GM23338 (cell line): ENCODE measurements at regions not wholly inside any gene's neighbourhood (a gene's known extent, or its start where the extent isn't known, plus 50 kb on each side); places are given as distances from the start of the nearest gene placed in this dataset.

Source experiments
- ATAC-seq: fragments of 200-7000 bp; cut with Tn5 transposase; 3 replicates; pipeline ENCODE4 v1.9.1; 2020
- DNase-seq: peaks from one replicate; pipeline ENCODE4 v3.0.0-alpha.2; 2015; ENCODE audit warnings: low spot score
- H2AFZ ChIP-seq: fragments of 200-600 bp; sonication (generic); 2 replicates; pipeline ENCODE4 v1.8.0; 2016; ENCODE audit warnings: antibody characterized with exemption, mild to moderate bottlenecking, moderate library complexity
- H3F3A ChIP-seq: fragments of 200-600 bp; sonication (generic); replicated peaks from 2 replicates; pipeline ENCODE4 v1.8.0; 2017; ENCODE audit warnings: antibody characterized with exemption, mixed run types, low read depth
- H3K27ac ChIP-seq: fragments of 200-600 bp; sonication (generic); 2 replicates; pipeline ENCODE4 v1.6.1; 2016; ENCODE audit warnings: low read depth
- H3K27me3 ChIP-seq: fragments of 200-600 bp; sonication (generic); 2 replicates; pipeline ENCODE4 v1.8.0; 2016; ENCODE audit warnings: mild to moderate bottlenecking, mixed run types, moderate library complexity; ENCODE audit not compliant: insufficient read depth
- H3K36me3 ChIP-seq: fragments of 200-600 bp; sonication (generic); 2 replicates; pipeline ENCODE4 v1.8.0; 2016; ENCODE audit warnings: mild to moderate bottlenecking; ENCODE audit not compliant: insufficient read depth
- H3K4me1 ChIP-seq: fragments of 200-600 bp; sonication (generic); 2 replicates; pipeline ENCODE4 v1.8.0; 2016; ENCODE audit warnings: mild to moderate bottlenecking, moderate library complexity; ENCODE audit not compliant: insufficient read depth
- H3K4me2 ChIP-seq: fragments of 200-600 bp; sonication (generic); 2 replicates; pipeline ENCODE4 v1.7.1; 2017; ENCODE audit warnings: mixed run types
- H3K4me3 ChIP-seq: fragments of 200-600 bp; sonication (generic); 2 replicates; pipeline ENCODE4 v1.6.1; 2016; ENCODE audit warnings: mixed run types
- H3K79me2 ChIP-seq: fragments of 200-600 bp; sonication (generic); replicated peaks from 2 replicates; pipeline ENCODE4 v1.8.0; 2017; ENCODE audit warnings: mild to moderate bottlenecking; ENCODE audit not compliant: insufficient read depth
- H3K9me2 ChIP-seq: fragments of 200-600 bp; sonication (generic); 2 replicates; pipeline ENCODE4 v1.8.0; 2017; ENCODE audit not compliant: insufficient read depth
- H4K20me1 ChIP-seq: fragments of 200-600 bp; sonication (generic); replicated peaks from 2 replicates; pipeline ENCODE4 v1.8.0; 2017; ENCODE audit warnings: mild to moderate bottlenecking; ENCODE audit not compliant: insufficient read depth
- H3K27ac Mint-ChIP-seq: 2 replicates; pipeline ENCODE4 v1.8.0; 2020; ENCODE audit warnings: inconsistent platforms, mild to moderate bottlenecking, moderate library complexity, mixed read lengths
- H3K27me3 Mint-ChIP-seq: 3 replicates; pipeline ENCODE4 v1.8.0; 2022; ENCODE audit warnings: low read depth, mild to moderate bottlenecking, moderate library complexity, mixed read lengths, inconsistent platforms; ENCODE audit not compliant: insufficient read depth, poor library complexity
- H3K36me3 Mint-ChIP-seq: 3 replicates; pipeline ENCODE4 v1.8.0; 2021; ENCODE audit warnings: low read depth, mild to moderate bottlenecking, inconsistent platforms, moderate library complexity, mixed read lengths
- H3K4me1 Mint-ChIP-seq: 3 replicates; pipeline ENCODE4 v1.8.0; 2020; ENCODE audit warnings: mild to moderate bottlenecking, inconsistent platforms, mixed read lengths
- H3K4me3 Mint-ChIP-seq: 3 replicates; pipeline ENCODE4 v1.8.0; 2021; ENCODE audit warnings: moderate library complexity, mild to moderate bottlenecking, inconsistent platforms, mixed read lengths
- H3K9me3 Mint-ChIP-seq: 3 replicates; pipeline ENCODE4 v1.8.0; 2020; ENCODE audit warnings: moderate library complexity, mild to moderate bottlenecking, inconsistent platforms, mixed read lengths
- CREB1 ChIP-seq: fragments of 250-450 bp; sonication (Bioruptor Pico); IDR thresholded peaks from 2 replicates; pipeline ENCODE4 v1.5.0; 2020; ENCODE audit warnings: low read depth, mild to moderate bottlenecking, moderate library complexity
- ETS1 ChIP-seq: IDR thresholded peaks from 2 replicates; pipeline ENCODE4 v1.6.1; 2016; ENCODE audit warnings: antibody characterized with exemption
- EZH2 ChIP-seq: fragments of 200-600 bp; sonication (generic); IDR thresholded peaks from one replicate; pipeline ENCODE4 v1.8.0; 2017; ENCODE audit warnings: antibody characterized with exemption, mild to moderate bottlenecking, low read depth; ENCODE audit not compliant: unreplicated experiment
- EZH2phosphoT487 ChIP-seq: fragments of 200-600 bp; sonication (generic); IDR thresholded peaks from one replicate; pipeline ENCODE4 v1.8.1; 2018; ENCODE audit warnings: antibody characterized with exemption; ENCODE audit not compliant: unreplicated experiment
- JUNB ChIP-seq: IDR thresholded peaks from one replicate; pipeline ENCODE4 v1.6.1; 2016; ENCODE audit warnings: antibody characterized with exemption; ENCODE audit not compliant: unreplicated experiment
- NANOG ChIP-seq: IDR thresholded peaks from 2 replicates; pipeline ENCODE4 v1.6.1; 2016; ENCODE audit warnings: antibody characterized with exemption, borderline replicate concordance
- POLR2AphosphoS5 ChIP-seq: IDR thresholded peaks from 2 replicates; pipeline ENCODE4 v1.6.1; 2016; ENCODE audit warnings: antibody characterized with exemption, low read depth
- STAT1 ChIP-seq: IDR thresholded peaks from one replicate; pipeline ENCODE4 v1.6.1; 2016; ENCODE audit warnings: antibody characterized with exemption; ENCODE audit not compliant: unreplicated experiment
- ZNF114 ChIP-seq: fragments of 250-450 bp; sonication (Bioruptor Pico); IDR thresholded peaks from 2 replicates; pipeline ENCODE4 v1.5.0; 2020; ENCODE audit warnings: mild to moderate bottlenecking, moderate library complexity
- ZNF331 ChIP-seq: fragments of 250-450 bp; sonication (Bioruptor Pico); IDR thresholded peaks from 2 replicates; pipeline ENCODE4 v1.5.0; 2020; ENCODE audit warnings: low read depth, mild to moderate bottlenecking, moderate library complexity
- TF ChIP-seq, protein P1 (sequence below): fragments of 250-450 bp; sonication (Bioruptor Pico); IDR thresholded peaks from 2 replicates; pipeline ENCODE4 v1.5.0; 2020; ENCODE audit warnings: mild to moderate bottlenecking, moderate library complexity
- TF ChIP-seq, protein P2 (sequence below), 2 experiments: fragments of 200-600 bp in 1 of 2; sonication (generic) in 1 of 2; conservative IDR thresholded peaks; 2 replicates each; pipeline versions ENCODE4 v1.5.1 to v1.6.1; 2016 to 2017; ENCODE audit warnings: antibody characterized with exemption in 2 of 2, low read depth in 2 of 2, mild to moderate bottlenecking in 2 of 2, moderate library complexity in 1 of 2
- TF ChIP-seq, protein P3 (sequence below): IDR thresholded peaks from one replicate; pipeline ENCODE4 v1.6.1; 2018; ENCODE audit warnings: antibody characterized with exemption; ENCODE audit not compliant: unreplicated experiment

DNA sequence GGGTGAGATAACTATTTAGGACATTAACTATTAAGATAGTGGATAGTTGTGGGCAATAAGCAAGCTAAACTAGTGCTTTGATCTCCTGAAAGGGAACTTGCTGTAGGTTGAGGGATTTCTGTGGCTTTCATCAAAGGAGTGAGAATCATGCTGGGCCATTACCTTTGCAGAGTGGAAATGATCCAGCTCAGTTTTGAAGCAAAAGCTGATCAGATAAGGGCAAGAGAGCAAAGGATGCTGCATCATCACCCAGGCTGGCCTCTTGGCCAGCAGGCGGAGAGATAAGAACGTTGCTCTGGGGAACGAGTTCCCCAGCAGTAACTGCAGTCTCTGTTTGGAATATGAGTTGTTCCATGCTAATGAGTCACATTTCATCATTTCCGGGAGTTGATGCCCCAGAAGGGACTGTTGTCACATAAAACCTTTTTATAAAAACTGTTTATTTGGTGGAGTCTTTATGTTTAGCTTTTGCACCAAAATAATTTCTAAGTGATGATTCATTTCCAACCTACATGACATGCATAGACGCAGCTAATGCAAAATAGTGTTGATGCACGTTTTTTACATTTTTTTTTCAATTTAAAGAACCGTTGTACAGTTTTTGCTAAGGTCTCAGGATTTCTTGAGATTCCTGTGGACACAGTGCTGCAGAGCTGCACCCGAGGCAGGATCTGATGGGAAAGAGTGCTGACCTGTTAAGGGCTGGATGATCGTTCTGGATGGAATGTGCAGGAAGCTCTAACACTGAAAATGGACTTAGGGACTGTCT is 99.3 kb downstream of the ACTBL2 start (continued):
- TF ChIP-seq, protein P1, sequence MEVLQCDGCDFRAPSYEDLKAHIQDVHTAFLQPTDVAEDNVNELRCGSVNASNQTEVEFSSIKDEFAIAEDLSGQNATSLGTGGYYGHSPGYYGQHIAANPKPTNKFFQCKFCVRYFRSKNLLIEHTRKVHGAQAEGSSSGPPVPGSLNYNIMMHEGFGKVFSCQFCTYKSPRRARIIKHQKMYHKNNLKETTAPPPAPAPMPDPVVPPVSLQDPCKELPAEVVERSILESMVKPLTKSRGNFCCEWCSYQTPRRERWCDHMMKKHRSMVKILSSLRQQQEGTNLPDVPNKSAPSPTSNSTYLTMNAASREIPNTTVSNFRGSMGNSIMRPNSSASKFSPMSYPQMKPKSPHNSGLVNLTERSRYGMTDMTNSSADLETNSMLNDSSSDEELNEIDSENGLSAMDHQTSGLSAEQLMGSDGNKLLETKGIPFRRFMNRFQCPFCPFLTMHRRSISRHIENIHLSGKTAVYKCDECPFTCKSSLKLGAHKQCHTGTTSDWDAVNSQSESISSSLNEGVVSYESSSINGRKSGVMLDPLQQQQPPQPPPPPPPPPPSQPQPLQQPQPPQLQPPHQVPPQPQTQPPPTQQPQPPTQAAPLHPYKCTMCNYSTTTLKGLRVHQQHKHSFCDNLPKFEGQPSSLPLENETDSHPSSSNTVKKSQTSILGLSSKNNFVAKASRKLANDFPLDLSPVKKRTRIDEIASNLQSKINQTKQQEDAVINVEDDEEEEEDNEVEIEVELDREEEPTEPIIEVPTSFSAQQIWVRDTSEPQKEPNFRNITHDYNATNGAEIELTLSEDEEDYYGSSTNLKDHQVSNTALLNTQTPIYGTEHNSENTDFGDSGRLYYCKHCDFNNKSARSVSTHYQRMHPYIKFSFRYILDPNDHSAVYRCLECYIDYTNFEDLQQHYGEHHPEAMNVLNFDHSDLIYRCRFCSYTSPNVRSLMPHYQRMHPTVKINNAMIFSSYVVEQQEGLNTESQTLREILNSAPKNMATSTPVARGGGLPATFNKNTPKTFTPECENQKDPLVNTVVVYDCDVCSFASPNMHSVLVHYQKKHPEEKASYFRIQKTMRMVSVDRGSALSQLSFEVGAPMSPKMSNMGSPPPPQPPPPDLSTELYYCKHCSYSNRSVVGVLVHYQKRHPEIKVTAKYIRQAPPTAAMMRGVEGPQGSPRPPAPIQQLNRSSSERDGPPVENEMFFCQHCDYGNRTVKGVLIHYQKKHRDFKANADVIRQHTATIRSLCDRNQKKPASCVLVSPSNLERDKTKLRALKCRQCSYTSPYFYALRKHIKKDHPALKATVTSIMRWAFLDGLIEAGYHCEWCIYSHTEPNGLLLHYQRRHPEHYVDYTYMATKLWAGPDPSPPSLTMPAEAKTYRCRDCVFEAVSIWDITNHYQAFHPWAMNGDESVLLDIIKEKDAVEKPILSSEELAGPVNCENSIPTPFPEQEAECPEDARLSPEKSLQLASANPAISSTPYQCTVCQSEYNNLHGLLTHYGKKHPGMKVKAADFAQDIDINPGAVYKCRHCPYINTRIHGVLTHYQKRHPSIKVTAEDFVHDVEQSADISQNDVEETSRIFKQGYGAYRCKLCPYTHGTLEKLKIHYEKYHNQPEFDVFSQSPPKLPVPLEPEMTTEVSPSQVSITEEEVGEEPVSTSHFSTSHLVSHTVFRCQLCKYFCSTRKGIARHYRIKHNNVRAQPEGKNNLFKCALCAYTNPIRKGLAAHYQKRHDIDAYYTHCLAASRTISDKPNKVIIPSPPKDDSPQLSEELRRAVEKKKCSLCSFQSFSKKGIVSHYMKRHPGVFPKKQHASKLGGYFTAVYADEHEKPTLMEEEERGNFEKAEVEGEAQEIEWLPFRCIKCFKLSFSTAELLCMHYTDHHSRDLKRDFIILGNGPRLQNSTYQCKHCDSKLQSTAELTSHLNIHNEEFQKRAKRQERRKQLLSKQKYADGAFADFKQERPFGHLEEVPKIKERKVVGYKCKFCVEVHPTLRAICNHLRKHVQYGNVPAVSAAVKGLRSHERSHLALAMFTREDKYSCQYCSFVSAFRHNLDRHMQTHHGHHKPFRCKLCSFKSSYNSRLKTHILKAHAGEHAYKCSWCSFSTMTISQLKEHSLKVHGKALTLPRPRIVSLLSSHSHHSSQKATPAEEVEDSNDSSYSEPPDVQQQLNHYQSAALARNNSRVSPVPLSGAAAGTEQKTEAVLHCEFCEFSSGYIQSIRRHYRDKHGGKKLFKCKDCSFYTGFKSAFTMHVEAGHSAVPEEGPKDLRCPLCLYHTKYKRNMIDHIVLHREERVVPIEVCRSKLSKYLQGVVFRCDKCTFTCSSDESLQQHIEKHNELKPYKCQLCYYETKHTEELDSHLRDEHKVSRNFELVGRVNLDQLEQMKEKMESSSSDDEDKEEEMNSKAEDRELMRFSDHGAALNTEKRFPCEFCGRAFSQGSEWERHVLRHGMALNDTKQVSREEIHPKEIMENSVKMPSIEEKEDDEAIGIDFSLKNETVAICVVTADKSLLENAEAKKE, result no peak

DNA sequence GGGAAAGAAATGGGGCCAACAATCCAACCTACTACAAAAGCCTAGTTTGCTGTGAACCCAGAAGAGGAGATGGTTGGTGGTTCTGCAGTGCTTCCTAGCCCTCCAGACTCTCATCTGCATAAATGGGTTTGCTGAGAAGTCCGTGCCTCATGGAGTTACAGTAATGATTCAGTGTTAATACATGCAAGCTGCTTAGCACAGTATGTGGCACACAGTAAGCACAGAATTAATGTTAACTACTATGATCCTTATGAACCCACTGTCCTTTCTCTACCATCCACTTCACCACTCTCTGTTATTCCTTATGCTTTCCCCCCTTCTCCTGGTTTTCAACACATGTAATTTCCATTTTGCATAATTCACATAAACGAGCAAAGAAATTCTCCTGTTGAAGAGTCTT is 100.0 kb downstream of the ACTBL2 start:
- Mint-ChIP-seq H3K27ac (no peak overlapping the region), H3K4me1 (0 out of 3 replicates have a peak, but pooled peaks cover 2% of the 10 kb centered on the region), H3K4me3 (no peak overlapping the region), H3K36me3 (no peaks in the 10 kb centered on the region; the same call in 2 of the 3 replicates), H3K9me3 (peaks cover 2% of the 10 kb centered on the region; the same call in 1 of the 3 replicates), H3K27me3 (peaks cover 5% of the 10 kb centered on the region)
- H3F3A ChIP-seq, result no peaks in the 10 kb centered on the region
- H3K36me3 ChIP-seq, result no peaks in the 10 kb centered on the region
- H3K27ac ChIP-seq, result no peak overlapping the region
- no peaks in the 10 kb centered on the region for H4K20me1 ChIP-seq
- DNase-seq (no peak), ATAC-seq (no peak)
- H3K27me3 ChIP-seq, result no peaks in the 10 kb centered on the region
- H2AFZ ChIP-seq, result no peak overlapping the region; the same call in 1 of the 2 replicates
- no peaks in the 10 kb centered on the region for H3K4me1 ChIP-seq
- no peaks in the 10 kb centered on the region for H3K79me2 ChIP-seq
- no peaks in the 10 kb centered on the region for H3K9me2 ChIP-seq
- no peak overlapping the region for H3K4me3 ChIP-seq
- no peak overlapping the region for H3K4me2 ChIP-seq
- no peak for TF ChIP-seq STAT1
- no peak for TF ChIP-seq EZH2phosphoT487
- TF ChIP-seq POLR2AphosphoS5, result no peak
- TF ChIP-seq, protein P2, sequence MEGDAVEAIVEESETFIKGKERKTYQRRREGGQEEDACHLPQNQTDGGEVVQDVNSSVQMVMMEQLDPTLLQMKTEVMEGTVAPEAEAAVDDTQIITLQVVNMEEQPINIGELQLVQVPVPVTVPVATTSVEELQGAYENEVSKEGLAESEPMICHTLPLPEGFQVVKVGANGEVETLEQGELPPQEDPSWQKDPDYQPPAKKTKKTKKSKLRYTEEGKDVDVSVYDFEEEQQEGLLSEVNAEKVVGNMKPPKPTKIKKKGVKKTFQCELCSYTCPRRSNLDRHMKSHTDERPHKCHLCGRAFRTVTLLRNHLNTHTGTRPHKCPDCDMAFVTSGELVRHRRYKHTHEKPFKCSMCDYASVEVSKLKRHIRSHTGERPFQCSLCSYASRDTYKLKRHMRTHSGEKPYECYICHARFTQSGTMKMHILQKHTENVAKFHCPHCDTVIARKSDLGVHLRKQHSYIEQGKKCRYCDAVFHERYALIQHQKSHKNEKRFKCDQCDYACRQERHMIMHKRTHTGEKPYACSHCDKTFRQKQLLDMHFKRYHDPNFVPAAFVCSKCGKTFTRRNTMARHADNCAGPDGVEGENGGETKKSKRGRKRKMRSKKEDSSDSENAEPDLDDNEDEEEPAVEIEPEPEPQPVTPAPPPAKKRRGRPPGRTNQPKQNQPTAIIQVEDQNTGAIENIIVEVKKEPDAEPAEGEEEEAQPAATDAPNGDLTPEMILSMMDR (conservative IDR thresholded peaks at IDR 0.05; ENCODE audit: low read depth in 2 of 2), result no peak
- no peak for TF ChIP-seq EZH2
- no peak for TF ChIP-seq JUNB
- no peak for TF ChIP-seq ETS1
- TF ChIP-seq ZNF114, result no peak
- TF ChIP-seq ZNF331, result no peak
- TF ChIP-seq, protein P3, sequence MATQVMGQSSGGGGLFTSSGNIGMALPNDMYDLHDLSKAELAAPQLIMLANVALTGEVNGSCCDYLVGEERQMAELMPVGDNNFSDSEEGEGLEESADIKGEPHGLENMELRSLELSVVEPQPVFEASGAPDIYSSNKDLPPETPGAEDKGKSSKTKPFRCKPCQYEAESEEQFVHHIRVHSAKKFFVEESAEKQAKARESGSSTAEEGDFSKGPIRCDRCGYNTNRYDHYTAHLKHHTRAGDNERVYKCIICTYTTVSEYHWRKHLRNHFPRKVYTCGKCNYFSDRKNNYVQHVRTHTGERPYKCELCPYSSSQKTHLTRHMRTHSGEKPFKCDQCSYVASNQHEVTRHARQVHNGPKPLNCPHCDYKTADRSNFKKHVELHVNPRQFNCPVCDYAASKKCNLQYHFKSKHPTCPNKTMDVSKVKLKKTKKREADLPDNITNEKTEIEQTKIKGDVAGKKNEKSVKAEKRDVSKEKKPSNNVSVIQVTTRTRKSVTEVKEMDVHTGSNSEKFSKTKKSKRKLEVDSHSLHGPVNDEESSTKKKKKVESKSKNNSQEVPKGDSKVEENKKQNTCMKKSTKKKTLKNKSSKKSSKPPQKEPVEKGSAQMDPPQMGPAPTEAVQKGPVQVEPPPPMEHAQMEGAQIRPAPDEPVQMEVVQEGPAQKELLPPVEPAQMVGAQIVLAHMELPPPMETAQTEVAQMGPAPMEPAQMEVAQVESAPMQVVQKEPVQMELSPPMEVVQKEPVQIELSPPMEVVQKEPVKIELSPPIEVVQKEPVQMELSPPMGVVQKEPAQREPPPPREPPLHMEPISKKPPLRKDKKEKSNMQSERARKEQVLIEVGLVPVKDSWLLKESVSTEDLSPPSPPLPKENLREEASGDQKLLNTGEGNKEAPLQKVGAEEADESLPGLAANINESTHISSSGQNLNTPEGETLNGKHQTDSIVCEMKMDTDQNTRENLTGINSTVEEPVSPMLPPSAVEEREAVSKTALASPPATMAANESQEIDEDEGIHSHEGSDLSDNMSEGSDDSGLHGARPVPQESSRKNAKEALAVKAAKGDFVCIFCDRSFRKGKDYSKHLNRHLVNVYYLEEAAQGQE, result no peak
- TF ChIP-seq CREB1 (CRISPR knock-in tag), result no peak
- TF ChIP-seq NANOG, result no peak
